SU-DHL-6 (cell line): ENCODE measurements at regions not wholly inside any gene's neighbourhood (a gene's known extent, or its start where the extent isn't known, plus 50 kb on each side); places are given as distances from the start of the nearest gene placed in this dataset.

Source experiments
- EZH2phosphoT487 ChIP-seq: fragments of 200-600 bp; sonication (generic), shearing (Covaris generic); conservative IDR thresholded peaks from 2 replicates; pipeline ENCODE4 v1.6.1; 2018; ENCODE audit warnings: mild to moderate bottlenecking, antibody characterized with exemption, low read length, moderate library complexity, mixed read lengths
- TF ChIP-seq, protein P1 (sequence below): fragments of 200-600 bp; sonication (generic); IDR thresholded peaks from one replicate; pipeline ENCODE4 v1.5.1; 2017; ENCODE audit warnings: antibody characterized with exemption, mild to moderate bottlenecking, low read length, moderate library complexity; ENCODE audit not compliant: insufficient read depth, poor library complexity, severe bottlenecking

DNA sequence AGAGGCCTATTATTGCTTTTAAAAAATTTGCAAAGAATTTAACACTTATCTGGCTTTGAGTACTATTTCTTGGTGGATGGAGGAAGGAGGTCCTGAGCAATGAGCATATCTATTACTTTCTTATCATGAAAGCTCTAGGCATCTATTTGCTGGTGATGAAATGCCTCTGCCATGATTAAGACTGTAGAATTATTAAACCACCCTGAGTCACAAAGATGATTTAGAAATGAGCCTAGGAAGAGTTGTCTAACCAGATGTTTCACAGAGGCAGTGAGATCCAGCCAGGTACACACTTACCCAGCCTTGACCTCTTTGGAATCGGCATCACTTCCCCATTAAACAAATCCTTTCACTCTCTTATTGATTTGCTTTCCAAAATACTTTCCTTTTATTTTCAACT, 304.4 kb upstream of the KIF2A start:
- TF ChIP-seq, protein P1, sequence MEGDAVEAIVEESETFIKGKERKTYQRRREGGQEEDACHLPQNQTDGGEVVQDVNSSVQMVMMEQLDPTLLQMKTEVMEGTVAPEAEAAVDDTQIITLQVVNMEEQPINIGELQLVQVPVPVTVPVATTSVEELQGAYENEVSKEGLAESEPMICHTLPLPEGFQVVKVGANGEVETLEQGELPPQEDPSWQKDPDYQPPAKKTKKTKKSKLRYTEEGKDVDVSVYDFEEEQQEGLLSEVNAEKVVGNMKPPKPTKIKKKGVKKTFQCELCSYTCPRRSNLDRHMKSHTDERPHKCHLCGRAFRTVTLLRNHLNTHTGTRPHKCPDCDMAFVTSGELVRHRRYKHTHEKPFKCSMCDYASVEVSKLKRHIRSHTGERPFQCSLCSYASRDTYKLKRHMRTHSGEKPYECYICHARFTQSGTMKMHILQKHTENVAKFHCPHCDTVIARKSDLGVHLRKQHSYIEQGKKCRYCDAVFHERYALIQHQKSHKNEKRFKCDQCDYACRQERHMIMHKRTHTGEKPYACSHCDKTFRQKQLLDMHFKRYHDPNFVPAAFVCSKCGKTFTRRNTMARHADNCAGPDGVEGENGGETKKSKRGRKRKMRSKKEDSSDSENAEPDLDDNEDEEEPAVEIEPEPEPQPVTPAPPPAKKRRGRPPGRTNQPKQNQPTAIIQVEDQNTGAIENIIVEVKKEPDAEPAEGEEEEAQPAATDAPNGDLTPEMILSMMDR, result no peak
- no peak for TF ChIP-seq EZH2phosphoT487
